HCT116 (cell line): ENCODE measurements at regions not wholly inside any gene's neighbourhood (a gene's known extent, or its start where the extent isn't known, plus 50 kb on each side); places are given as distances from the start of the nearest gene placed in this dataset.

Experiments used
- ATAC-seq: fragments of 200-7000 bp; cut with Tn5 transposase; 2 replicates; pipeline ENCODE4 v1.9.1; 2020; ENCODE audit warnings: mild to moderate bottlenecking, moderate library complexity
- BruUV-seq: library from RNA; stranded (reverse); fragments of 400-500 nt; replicated peaks from 2 replicates; lab custom pipeline; 2021; lab: Mats Ljungman, UMichigan
- CTCF ChIA-PET: fragments of 300-600 bp; sonication (Branson Sonifier 250); formaldehyde crosslinking; loops from one replicate; lab custom pipeline; 2021; ENCODE audit warnings: antibody characterized with exemption; lab: Charles Lee
- POLR2A ChIA-PET: fragments of 300-600, 350-600 bp; sonication (Branson Sonifier 250); formaldehyde crosslinking; loops from one replicate; lab custom pipeline; 2021; ENCODE audit warnings: antibody characterized with exemption; lab: Charles Lee
- RAD21 ChIA-PET, 2 experiments: fragments of 300-600 bp; sonication (Branson Sonifier 250); formaldehyde crosslinking; loops; one replicate each; lab custom pipeline; 2023; ENCODE audit warnings: low total read pairs in 2 of 2; ENCODE audit not compliant: uncharacterized antibody in 2 of 2, unreplicated experiment in 2 of 2, low non-redundant PET in 1 of 2; lab: Charles Lee
- DNase-seq: peaks from one replicate; pipeline ENCODE4 v3.0.0-alpha.2; 2010; ENCODE audit warnings: low read depth, low spot score
- H2AFZ ChIP-seq: fragments of 200-600 bp; shearing (Covaris generic), sonication (generic); 2 replicates; pipeline ENCODE4 v1.6.1; 2017; ENCODE audit warnings: low read depth, mixed run types, mixed read lengths, antibody characterized with exemption, low read length; ENCODE audit not compliant: poor library complexity, severe bottlenecking
- H3K27ac ChIP-seq: 2 replicates; pipeline ENCODE4 v1.5.1; 2012; ENCODE audit warnings: low read depth, low read length
- H3K27me3 ChIP-seq: fragments of 200-600 bp; sonication (generic); 2 replicates; pipeline ENCODE4 v1.6.1; 2016; ENCODE audit warnings: mixed run types, low read length, mixed read lengths; ENCODE audit not compliant: insufficient read depth
- H3K36me3 ChIP-seq, 2 experiments: fragments of 200-500 bp in 1 of 2; fragments of 200-600 bp in 1 of 2; sonication (Bioruptor generic) in 1 of 2; sonication (generic) in 1 of 2; 2 replicates each; pipeline versions ENCODE4 v1.5.1 to v1.6.1; 2014 to 2016; ENCODE audit warnings: low read length in 2 of 2, inconsistent platforms in 1 of 2, mixed read lengths in 1 of 2, mixed run types in 1 of 2; ENCODE audit not compliant: insufficient read depth in 2 of 2, control insufficient read depth in 1 of 2
- H3K4me1 ChIP-seq, 2 experiments: fragments of 200-600 bp in 1 of 2; sonication (generic) in 1 of 2; 2 replicates each; pipeline versions ENCODE4 v1.5.1 to v1.6.1; 2012 to 2017; ENCODE audit warnings: low read length in 2 of 2, inconsistent platforms in 1 of 2, mild to moderate bottlenecking in 1 of 2, mixed read lengths in 1 of 2, mixed run types in 1 of 2, moderate library complexity in 1 of 2; ENCODE audit not compliant: insufficient read depth in 2 of 2, control insufficient read depth in 1 of 2
- H3K4me2 ChIP-seq: fragments of 200-600 bp; sonication (generic); 2 replicates; pipeline ENCODE4 v1.6.1; 2017; ENCODE audit warnings: mixed run types, low read length, mixed read lengths
- H3K4me3 ChIP-seq, 2 experiments: fragments of 200-600 bp in 1 of 2; sonication (generic) in 1 of 2; replicated peaks in 1 of 2; 2 replicates each; pipeline ENCODE4 v1.5.1; 2011 to 2016; ENCODE audit warnings: low read length in 2 of 2, control low read depth in 1 of 2, low read depth in 1 of 2, mild to moderate bottlenecking in 1 of 2, mixed read lengths in 1 of 2, mixed run types in 1 of 2
- H3K79me2 ChIP-seq: fragments of 200-600 bp; sonication (generic); 2 replicates; pipeline ENCODE4 v1.6.1; 2017; ENCODE audit warnings: mild to moderate bottlenecking, mixed run types, low read length, moderate library complexity, mixed read lengths; ENCODE audit not compliant: insufficient read depth
- H3K9ac ChIP-seq: fragments of 200-600 bp; sonication (generic); 2 replicates; pipeline ENCODE4 v1.6.1; 2016; ENCODE audit warnings: low read length, mixed read lengths
- H3K9me2 ChIP-seq: fragments of 200-600 bp; sonication (generic), shearing (Covaris generic); 2 replicates; pipeline ENCODE4 v1.6.1; 2017; ENCODE audit warnings: mixed run types, mild to moderate bottlenecking, moderate library complexity; ENCODE audit not compliant: insufficient read depth
- H3K9me3 ChIP-seq, 2 experiments: fragments of 200-500 bp in 1 of 2; fragments of 200-600 bp in 1 of 2; sonication (Bioruptor generic) in 1 of 2; sonication (generic) in 1 of 2; 2 replicates each; pipeline ENCODE4 v1.6.1; 2014 to 2017; ENCODE audit warnings: low read length in 2 of 2, mixed read lengths in 2 of 2, inconsistent platforms in 1 of 2, low read depth in 1 of 2, mild to moderate bottlenecking in 1 of 2, mixed run types in 1 of 2, moderate library complexity in 1 of 2; ENCODE audit not compliant: control insufficient read depth in 1 of 2, insufficient read depth in 1 of 2
- H4K20me1 ChIP-seq: fragments of 200-600 bp; sonication (generic), shearing (Covaris generic); 2 replicates; pipeline ENCODE4 v1.6.1; 2017; ENCODE audit warnings: mixed run types, mild to moderate bottlenecking, moderate library complexity; ENCODE audit not compliant: insufficient read depth
- CEBPB ChIP-seq: IDR thresholded peaks from 2 replicates; pipeline ENCODE4 v1.6.1; 2012; ENCODE audit warnings: low read depth
- EGR1 ChIP-seq: IDR thresholded peaks from 2 replicates; pipeline ENCODE4 v1.6.1; 2012; ENCODE audit warnings: low read depth
- ELF1 ChIP-seq: IDR thresholded peaks from 2 replicates; pipeline ENCODE4 v1.6.1; 2012; ENCODE audit warnings: low read depth, borderline replicate concordance
- EZH2 ChIP-seq: fragments of 200-600 bp; sonication (generic); IDR thresholded peaks from 2 replicates; pipeline ENCODE4 v1.6.1; 2017; ENCODE audit warnings: antibody characterized with exemption, mixed run types
- EZH2phosphoT487 ChIP-seq: fragments of 200-600 bp; IDR thresholded peaks from 2 replicates; pipeline ENCODE4 v1.6.1; 2018; ENCODE audit warnings: antibody characterized with exemption, borderline replicate concordance
- FOSL1 ChIP-seq: IDR thresholded peaks from 2 replicates; pipeline ENCODE4 v1.6.1; 2012; ENCODE audit warnings: low read depth
- JUND ChIP-seq: IDR thresholded peaks from 2 replicates; pipeline ENCODE4 v1.6.1; 2012
- POLR2AphosphoS5 ChIP-seq: IDR thresholded peaks from 2 replicates; pipeline ENCODE4 v1.6.1; 2011; ENCODE audit warnings: mild to moderate bottlenecking, low read depth, low read length, moderate library complexity
- SIN3A ChIP-seq: IDR thresholded peaks from 2 replicates; pipeline ENCODE4 v1.6.1; 2012; ENCODE audit warnings: low read depth
- SP1 ChIP-seq: IDR thresholded peaks from 2 replicates; pipeline ENCODE4 v1.6.1; 2012; ENCODE audit warnings: low read depth
- SRF ChIP-seq: IDR thresholded peaks from 2 replicates; pipeline ENCODE4 v1.6.1; 2012; ENCODE audit warnings: low read depth
- TCF7L2 ChIP-seq: IDR thresholded peaks from 2 replicates; pipeline ENCODE4 v1.7.0; 2011; ENCODE audit warnings: borderline replicate concordance, inconsistent platforms; ENCODE audit not compliant: insufficient read depth, insufficient read length; ENCODE audit errors: extremely low read depth
- YY1 ChIP-seq: IDR thresholded peaks from 2 replicates; pipeline ENCODE4 v1.6.1; 2011; ENCODE audit warnings: low read length, low read depth, moderate library complexity, mild to moderate bottlenecking; ENCODE audit not compliant: insufficient replicate concordance; ENCODE audit errors: extremely low read depth
- ZBTB33 ChIP-seq: IDR thresholded peaks from 2 replicates; pipeline ENCODE4 v1.6.1; 2011; ENCODE audit warnings: mild to moderate bottlenecking, low read length, moderate library complexity; ENCODE audit not compliant: insufficient replicate concordance; ENCODE audit errors: extremely low read depth
- ZNF274 ChIP-seq: fragments of 200-500 bp; sonication (Bioruptor generic); IDR thresholded peaks from 2 replicates; pipeline ENCODE4 v1.6.1; 2014; ENCODE audit warnings: mild to moderate bottlenecking, low read depth, low read length, inconsistent platforms
- intact Hi-C: fragments of 100-400 bp; cut with micrococcal nuclease; formaldehyde crosslinking; loops from 2 replicates; pipeline ENCODE4 v1.10.0; 2022
- TF ChIP-seq, protein P1 (sequence below): IDR thresholded peaks from 2 replicates; pipeline ENCODE4 v1.6.1; 2012
- TF ChIP-seq, protein P2 (sequence below), 3 experiments: fragments of 200-600 bp in 1 of 3; sonication (generic) in 1 of 3; IDR thresholded peaks in 2 of 3; conservative IDR thresholded peaks in 1 of 3; 2 replicates each; pipeline ENCODE4 v1.5.1; 2012 to 2017; ENCODE audit warnings: low read depth in 2 of 3, low read length in 2 of 3, antibody characterized with exemption in 1 of 3, borderline replicate concordance in 1 of 3, control low read depth in 1 of 3, mild to moderate bottlenecking in 1 of 3, mixed read lengths in 1 of 3, mixed run types in 1 of 3, moderate library complexity in 1 of 3; ENCODE audit not compliant: insufficient read depth in 1 of 3

DNA sequence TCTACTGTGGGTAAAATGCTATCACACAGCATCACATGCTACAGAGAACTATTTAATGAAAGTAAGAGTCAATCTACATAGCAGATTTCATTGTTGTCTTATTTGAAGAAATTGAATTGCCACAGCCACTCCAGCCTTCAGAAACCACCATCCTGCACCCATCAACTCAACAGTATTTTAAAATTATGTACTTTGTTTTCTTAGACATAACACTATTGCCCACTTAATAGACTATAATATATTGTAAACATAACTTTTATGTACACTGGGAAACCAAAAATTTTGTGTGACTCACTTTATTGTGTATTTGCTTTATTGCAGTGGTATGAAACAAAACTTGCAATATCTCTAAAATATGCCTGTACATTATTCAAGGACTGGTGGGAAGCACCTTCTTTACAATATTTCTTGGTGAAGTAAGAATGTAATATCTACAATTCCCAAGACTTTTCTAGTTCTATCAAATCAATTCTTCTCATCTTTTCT is 133.0 kb downstream of the DUSP10 start:
- TF ChIP-seq ZNF274, result no peak
- no peak for TF ChIP-seq JUND
- no peak for TF ChIP-seq EGR1
- no peak for TF ChIP-seq FOSL1
- TF ChIP-seq, protein P1, sequence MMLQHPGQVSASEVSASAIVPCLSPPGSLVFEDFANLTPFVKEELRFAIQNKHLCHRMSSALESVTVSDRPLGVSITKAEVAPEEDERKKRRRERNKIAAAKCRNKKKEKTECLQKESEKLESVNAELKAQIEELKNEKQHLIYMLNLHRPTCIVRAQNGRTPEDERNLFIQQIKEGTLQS, result no peak
- H3K9me2 ChIP-seq, result no peaks in the 10 kb centered on the region
- POLR2A ChIA-PET, result no interaction called here
- ATAC-seq (no peak), DNase-seq (no peak)
- no TSS peak for BruUV-seq
- CTCF ChIA-PET, result no interaction called here
- no peak overlapping the region for H3K27ac ChIP-seq
- H3K9me3 ChIP-seq, result no peaks in the 10 kb centered on the region
- H3K4me2 ChIP-seq, result no peak overlapping the region
- no peak overlapping the region for H2AFZ ChIP-seq
- H3K4me1 ChIP-seq, result peaks cover 4 to 9% of the 10 kb centered on the region in 2 experiments; a peak in 3 of 4 replicates
- H4K20me1 ChIP-seq, result no peaks in the 10 kb centered on the region
- no peaks in the 10 kb centered on the region for H3K27me3 ChIP-seq
- intact Hi-C loops, result no loop called here
- RAD21 ChIA-PET, result no interaction called here
- no peaks in the 10 kb centered on the region for H3K79me2 ChIP-seq
- H3K9ac ChIP-seq, result no peak overlapping the region
- H3K4me3 ChIP-seq, result no peak overlapping the region
- no peaks in the 10 kb centered on the region for H3K36me3 ChIP-seq

GRCh38 chr1:221611656-221612046 is 130.2 kb downstream of the DUSP10 start:
- no peak overlapping the region for H3K4me2 ChIP-seq
- H3K79me2 ChIP-seq, result no peaks in the 10 kb centered on the region
- POLR2A ChIA-PET, result no interaction called here
- peaks cover 4 to 9% of the 10 kb centered on the region in 2 experiments; a peak in 3 of 4 replicates for H3K4me1 ChIP-seq
- no peak overlapping the region for H3K4me3 ChIP-seq
- RAD21 ChIA-PET, result no interaction called here
- DNase-seq (no peak), ATAC-seq (no peak)
- CTCF ChIA-PET, result no interaction called here
- no peaks in the 10 kb centered on the region for H3K9me3 ChIP-seq
- intact Hi-C loops, result no loop called here
- no peak overlapping the region for H3K27ac ChIP-seq
- H3K27me3 ChIP-seq, result no peaks in the 10 kb centered on the region
- H3K9ac ChIP-seq, result no peak overlapping the region
- peak overlapping the region; percentile 99 for H2AFZ ChIP-seq
- no peaks in the 10 kb centered on the region for H4K20me1 ChIP-seq
- BruUV-seq, result no TSS peak
- H3K36me3 ChIP-seq, result no peaks in the 10 kb centered on the region
- no peaks in the 10 kb centered on the region for H3K9me2 ChIP-seq
- TF ChIP-seq SIN3A, result no peak
- no peak for TF ChIP-seq EZH2
- TF ChIP-seq ZNF274, result no peak
- TF ChIP-seq, protein P2, sequence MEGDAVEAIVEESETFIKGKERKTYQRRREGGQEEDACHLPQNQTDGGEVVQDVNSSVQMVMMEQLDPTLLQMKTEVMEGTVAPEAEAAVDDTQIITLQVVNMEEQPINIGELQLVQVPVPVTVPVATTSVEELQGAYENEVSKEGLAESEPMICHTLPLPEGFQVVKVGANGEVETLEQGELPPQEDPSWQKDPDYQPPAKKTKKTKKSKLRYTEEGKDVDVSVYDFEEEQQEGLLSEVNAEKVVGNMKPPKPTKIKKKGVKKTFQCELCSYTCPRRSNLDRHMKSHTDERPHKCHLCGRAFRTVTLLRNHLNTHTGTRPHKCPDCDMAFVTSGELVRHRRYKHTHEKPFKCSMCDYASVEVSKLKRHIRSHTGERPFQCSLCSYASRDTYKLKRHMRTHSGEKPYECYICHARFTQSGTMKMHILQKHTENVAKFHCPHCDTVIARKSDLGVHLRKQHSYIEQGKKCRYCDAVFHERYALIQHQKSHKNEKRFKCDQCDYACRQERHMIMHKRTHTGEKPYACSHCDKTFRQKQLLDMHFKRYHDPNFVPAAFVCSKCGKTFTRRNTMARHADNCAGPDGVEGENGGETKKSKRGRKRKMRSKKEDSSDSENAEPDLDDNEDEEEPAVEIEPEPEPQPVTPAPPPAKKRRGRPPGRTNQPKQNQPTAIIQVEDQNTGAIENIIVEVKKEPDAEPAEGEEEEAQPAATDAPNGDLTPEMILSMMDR (IDR thresholded peaks at IDR 0.05 in 2 of 3, conservative IDR thresholded peaks at IDR 0.05 in 1 of 3; ENCODE audit: borderline replicate concordance in 1 of 3, insufficient read depth in 1 of 3, low read depth in 2 of 3, low read length in 2 of 3), result no peak
- no peak for TF ChIP-seq CEBPB
- TF ChIP-seq SRF, result no peak
- no peak for TF ChIP-seq JUND
- no peak for TF ChIP-seq ELF1
- no peak for TF ChIP-seq EGR1
- TF ChIP-seq, protein P1, result no peak
- TF ChIP-seq ZBTB33, result no peak
- TF ChIP-seq EZH2phosphoT487, result no peak
- no peak for TF ChIP-seq POLR2AphosphoS5
- no peak for TF ChIP-seq TCF7L2
- no peak for TF ChIP-seq SP1
- TF ChIP-seq YY1, result no peak
